ENCODE measurements at regions not wholly inside any gene's neighbourhood (a gene's known extent, or its start where the extent isn't known, plus 50 kb on each side); places are given as distances from the start of the nearest gene placed in this dataset.

GRCh38 chr1:189662190-189662589 is 815.5 kb downstream of the BRINP3 start:
- no peak for TF ChIP-seq EZH2 (IDR thresholded peaks at IDR 0.05; ENCODE audit: insufficient read depth, poor library complexity, severe bottlenecking)
- TF ChIP-seq EZH2phosphoT487 (IDR thresholded peaks at IDR 0.05; ENCODE audit: insufficient read depth, low read depth): no peak
